Left lung (tissue), 4 donors: ENCODE measurements at regions not wholly inside any gene's neighbourhood (a gene's known extent, or its start where the extent isn't known, plus 50 kb on each side); places are given as distances from the start of the nearest gene placed in this dataset.

Experiments
- ATAC-seq: fragments of 200-7000 bp; cut with Tn5 transposase; one replicate; pipeline ENCODE4 v1.9.1; 2020; ENCODE audit warnings: moderate library complexity
- DNase-seq, 4 donors: peaks; one replicate each; pipeline ENCODE4 v3.0.0-alpha.2; 2013 to 2020
- H3K27ac ChIP-seq, 2 donors: fragments of 200-600 bp; sonication (generic) in 1 of 2; one replicate each; pipeline versions ENCODE4 v1.5.0 to v1.8.0; 2020 to 2021
- H3K27me3 ChIP-seq, 2 donors: fragments of 200-600 bp; sonication (generic) in 1 of 2; one replicate each; pipeline versions ENCODE4 v1.5.0 to v1.8.0; 2020 to 2021
- H3K36me3 ChIP-seq, 2 donors: fragments of 200-600 bp; sonication (generic) in 1 of 2; one replicate each; pipeline versions ENCODE4 v1.5.0 to v1.8.0; 2020 to 2021
- H3K4me1 ChIP-seq, 2 donors: fragments of 200-600 bp; one replicate each; pipeline ENCODE4 v1.8.0; 2021
- H3K4me3 ChIP-seq, 2 donors: fragments of 200-600 bp; sonication (generic) in 1 of 2; one replicate each; pipeline versions ENCODE4 v1.5.0 to v1.8.0; 2020 to 2021; ENCODE audit warnings: mild to moderate bottlenecking in 1 of 2
- H3K9me3 ChIP-seq, 2 donors: fragments of 200-600 bp; sonication (generic) in 1 of 2; one replicate each; pipeline versions ENCODE4 v1.5.0 to v1.8.0; 2020 to 2021
- intact Hi-C, 2 donors: fragments of 100-400 bp; cut with DNase I; formaldehyde crosslinking; loops; one replicate each; pipeline versions ENCODE4 v1.11.2 to v1.14.2; 2022
- TF ChIP-seq, protein P1 (sequence below), 2 donors: fragments of 200-600 bp; sonication (generic) in 1 of 2; IDR thresholded peaks; one replicate each; pipeline versions ENCODE4 v1.5.0 to v1.8.0; 2021; ENCODE audit warnings: antibody characterized with exemption in 2 of 2
- donor health status: DM: no; HTN: yes; CAD: no.
- donor health status: DM: no; HTN: no; CAD: no.

DNA sequence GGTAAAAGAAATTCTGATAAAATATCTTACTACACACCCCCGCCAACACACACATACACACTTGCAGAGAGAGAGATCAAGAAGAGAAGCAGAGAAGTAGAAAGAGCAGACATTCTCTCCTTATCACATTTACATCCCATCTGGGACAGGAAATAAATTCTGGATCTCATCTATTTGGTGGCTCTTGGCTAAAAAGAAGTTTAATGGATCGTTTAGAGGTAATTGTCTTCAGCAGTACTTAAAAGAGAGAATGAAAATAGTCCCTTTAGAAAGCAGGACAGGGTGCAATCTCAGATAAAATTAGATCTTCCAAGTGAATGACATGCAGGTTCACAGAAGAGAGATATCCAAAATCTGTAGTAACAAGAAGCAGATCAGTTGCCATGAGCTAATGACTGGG lies 1392.5 kb downstream of the RAPGEF2 start:
- intact Hi-C loops: no loop called here
- Histone ChIP-seq H3K27me3 (no peaks in the 10 kb centered on the region), H3K4me3 (no peak overlapping the region), H3K36me3 (no peaks in the 10 kb centered on the region), H3K4me1 (no peaks in the 10 kb centered on the region), H3K9me3 (peaks cover 0 to 21% of the 10 kb centered on the region in 2 donors), H3K27ac (no peak overlapping the region)
- no peak for DNase-seq
- no peak for ATAC-seq
- TF ChIP-seq, protein P1, sequence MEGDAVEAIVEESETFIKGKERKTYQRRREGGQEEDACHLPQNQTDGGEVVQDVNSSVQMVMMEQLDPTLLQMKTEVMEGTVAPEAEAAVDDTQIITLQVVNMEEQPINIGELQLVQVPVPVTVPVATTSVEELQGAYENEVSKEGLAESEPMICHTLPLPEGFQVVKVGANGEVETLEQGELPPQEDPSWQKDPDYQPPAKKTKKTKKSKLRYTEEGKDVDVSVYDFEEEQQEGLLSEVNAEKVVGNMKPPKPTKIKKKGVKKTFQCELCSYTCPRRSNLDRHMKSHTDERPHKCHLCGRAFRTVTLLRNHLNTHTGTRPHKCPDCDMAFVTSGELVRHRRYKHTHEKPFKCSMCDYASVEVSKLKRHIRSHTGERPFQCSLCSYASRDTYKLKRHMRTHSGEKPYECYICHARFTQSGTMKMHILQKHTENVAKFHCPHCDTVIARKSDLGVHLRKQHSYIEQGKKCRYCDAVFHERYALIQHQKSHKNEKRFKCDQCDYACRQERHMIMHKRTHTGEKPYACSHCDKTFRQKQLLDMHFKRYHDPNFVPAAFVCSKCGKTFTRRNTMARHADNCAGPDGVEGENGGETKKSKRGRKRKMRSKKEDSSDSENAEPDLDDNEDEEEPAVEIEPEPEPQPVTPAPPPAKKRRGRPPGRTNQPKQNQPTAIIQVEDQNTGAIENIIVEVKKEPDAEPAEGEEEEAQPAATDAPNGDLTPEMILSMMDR (IDR thresholded peaks at IDR 0.05): no peak

DNA sequence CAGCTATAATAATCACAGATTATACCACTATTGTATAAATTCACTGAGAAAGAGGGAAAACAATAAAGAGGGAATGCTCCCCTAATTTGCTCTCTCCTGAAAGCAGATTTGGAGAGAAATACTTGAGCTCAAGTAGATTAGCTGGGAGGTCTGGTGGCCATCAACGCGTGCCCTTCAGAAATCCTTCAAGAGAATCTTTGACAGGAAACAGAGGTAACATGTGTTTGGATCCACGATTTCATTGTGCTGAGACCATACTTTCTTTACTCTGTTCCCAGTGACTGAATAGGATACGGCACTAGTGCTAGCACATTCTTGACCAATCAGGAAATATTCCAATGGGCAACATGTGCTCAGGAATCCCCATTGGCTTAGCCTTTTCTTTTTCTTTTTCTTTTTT lies 1395.3 kb downstream of the RAPGEF2 start:
- no peaks in the 10 kb centered on the region for H3K4me1 ChIP-seq
- intact Hi-C loops: no loop called here
- no peak overlapping the region for H3K27ac ChIP-seq
- TF ChIP-seq, protein P1 (IDR thresholded peaks at IDR 0.05): no peak
- DNase-seq: no peak
- no peaks in the 10 kb centered on the region for H3K36me3 ChIP-seq
- H3K9me3 ChIP-seq: peaks cover 0 to 7% of the 10 kb centered on the region in 2 donors
- ATAC-seq: no peak
- H3K27me3 ChIP-seq: no peaks in the 10 kb centered on the region
- H3K4me3 ChIP-seq: no peak overlapping the region

DNA sequence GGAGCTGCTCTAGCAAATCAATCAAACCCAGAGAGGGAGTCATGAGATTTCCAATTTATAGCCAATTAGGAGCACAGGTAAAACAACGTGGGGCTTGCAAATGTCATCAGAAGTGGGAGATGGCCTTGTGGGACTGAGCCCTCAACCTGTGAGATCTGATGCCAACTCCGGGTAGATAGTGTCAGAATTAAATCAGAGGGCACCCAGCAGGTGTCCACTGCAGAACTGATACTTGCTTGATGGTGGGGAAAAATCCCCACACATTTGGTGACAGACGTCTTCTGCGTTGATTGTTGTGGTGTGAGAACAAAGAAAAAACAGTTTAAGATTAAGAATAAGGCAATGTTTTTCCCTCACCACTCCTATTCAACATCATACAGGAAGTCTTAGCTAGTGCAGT lies 1402.8 kb downstream of the RAPGEF2 start:
- no peak for DNase-seq
- no peak for ATAC-seq
- intact Hi-C loops: no loop called here

DNA sequence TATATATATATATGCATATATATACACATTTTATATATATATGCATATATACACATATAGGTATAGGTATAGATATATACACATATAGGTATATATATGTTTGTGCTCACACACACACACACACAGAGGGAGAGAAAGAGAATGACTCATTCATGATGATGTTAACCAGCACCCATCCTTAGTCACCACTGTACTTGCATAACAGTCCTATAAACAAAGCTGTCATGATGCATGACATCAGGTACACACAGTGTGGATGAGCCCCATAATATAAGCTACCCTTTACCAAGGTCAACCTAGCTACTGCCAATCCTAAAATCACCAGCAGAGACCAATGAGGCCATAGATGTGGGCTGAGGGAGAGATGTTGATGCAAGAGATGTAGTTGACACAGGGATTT lies 1408.0 kb downstream of the RAPGEF2 start:
- Histone ChIP-seq H3K4me3 (no peak overlapping the region), H3K27ac (no peak overlapping the region), H3K4me1 (no peaks in the 10 kb centered on the region), H3K9me3 (no peaks in the 10 kb centered on the region), H3K36me3 (no peaks in the 10 kb centered on the region), H3K27me3 (no peaks in the 10 kb centered on the region)
- no peak for DNase-seq
- ATAC-seq: no peak
- intact Hi-C loops: no loop called here
- TF ChIP-seq, protein P1 (IDR thresholded peaks at IDR 0.05): no peak

More for the DNA sequence above, 1402.8 kb downstream of the RAPGEF2 start:
- Histone ChIP-seq H3K27ac (no peak overlapping the region), H3K4me1 (no peaks in the 10 kb centered on the region), H3K27me3 (no peaks in the 10 kb centered on the region), H3K36me3 (no peaks in the 10 kb centered on the region), H3K4me3 (no peak overlapping the region), H3K9me3 (no peaks in the 10 kb centered on the region)
- TF ChIP-seq, protein P1 (IDR thresholded peaks at IDR 0.05): no peak

DNA sequence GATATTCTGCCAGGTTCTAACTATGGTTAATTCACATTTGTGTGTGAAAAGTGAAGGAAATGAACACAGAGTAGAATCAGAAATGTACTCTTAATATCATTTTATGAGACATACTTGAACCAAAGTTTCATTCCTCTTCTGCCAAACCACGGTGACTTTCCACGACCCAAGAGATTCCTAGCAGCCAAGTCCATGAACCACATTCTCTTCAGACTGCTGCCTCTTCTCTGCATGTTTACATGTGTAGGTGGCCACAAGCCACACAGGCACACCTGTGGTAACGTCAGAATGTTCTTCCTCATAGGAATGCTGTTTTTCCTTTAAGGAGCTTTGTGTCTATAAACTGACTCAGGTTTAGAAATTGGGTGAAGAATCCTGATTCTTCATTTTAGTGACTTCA lies 1411.2 kb downstream of the RAPGEF2 start:
- H3K36me3 ChIP-seq: no peaks in the 10 kb centered on the region

More for the DNA sequence above, 1411.2 kb downstream of the RAPGEF2 start:
- intact Hi-C loops: no loop called here
- DNase-seq: no peak
- Histone ChIP-seq H3K9me3 (peaks cover 0 to 5% of the 10 kb centered on the region in 2 donors), H3K27me3 (no peaks in the 10 kb centered on the region), H3K4me3 (no peak overlapping the region), H3K4me1 (no peaks in the 10 kb centered on the region), H3K27ac (no peak overlapping the region)
- TF ChIP-seq, protein P1 (IDR thresholded peaks at IDR 0.05): no peak
- ATAC-seq: no peak
